K562 (cell line): ENCODE measurements at regions not wholly inside any gene's neighbourhood (a gene's known extent, or its start where the extent isn't known, plus 50 kb on each side); places are given as distances from the start of the nearest gene placed in this dataset.

Experiments
- ATAC-seq: fragments of 200-7000 bp; cut with Tn5 transposase; 3 replicates; pipeline ENCODE4 v1.9.1; 2020; ENCODE audit warnings: moderate library complexity
- BruUV-seq: library from RNA; stranded (reverse); fragments of 400-500 nt; replicated peaks from 2 replicates; lab custom pipeline; 2021; lab: Mats Ljungman, UMichigan
- CTCF ChIA-PET: fragments of 300-600 bp; formaldehyde crosslinking; extraction: SDS; loops from one replicate; lab custom pipeline; 2021; ENCODE audit warnings: low intra/inter-chr PET ratio; lab: Yijun Ruan, JAX
- POLR2A ChIA-PET: fragments of 300-600, 350-650 bp; sonication (Branson Sonifier 250); formaldehyde crosslinking; extraction: SDS; loops from one replicate; lab custom pipeline; 2021; ENCODE audit warnings: antibody characterized with exemption, inconsistent platforms; lab: Yijun Ruan, JAX
- DNase-seq, 4 experiments: peaks; one replicate each; pipeline versions ENCODE4 v3.0.0 to v3.0.0-alpha.2; 2011 to 2018; ENCODE audit warnings: low spot score in 3 of 4, mixed read lengths in 3 of 4; ENCODE audit errors: extremely low read depth in 1 of 4
- FAIRE-seq: peaks from 2 replicates; lab custom pipeline; 2011; peaks lifted over from hg19 to GRCh38; lab: Jason Lieb, UNC
- H2AFZ ChIP-seq: 2 replicates; pipeline ENCODE4 v1.6.0; 2011; ENCODE audit warnings: low read depth, low read length, control low read depth, inconsistent platforms
- H3K27ac ChIP-seq: fragments of 200-600 bp; 3 replicates; pipeline ENCODE4 v1.8.0; 2011; ENCODE audit warnings: low read depth, mild to moderate bottlenecking, control low read depth, inconsistent platforms, low read length, moderate library complexity, mixed read lengths; ENCODE audit errors: extremely low read depth
- H3K27me3 ChIP-seq, 2 experiments: fragments of 300-600 bp in 1 of 2; 2 replicates in 1 of 2; 3 replicates in 1 of 2; pipeline versions ENCODE4 v1.6.0 to v1.8.0; 2011; ENCODE audit warnings: inconsistent platforms in 2 of 2, low read length in 2 of 2, mild to moderate bottlenecking in 1 of 2, mixed read lengths in 1 of 2, moderate library complexity in 1 of 2; ENCODE audit not compliant: control insufficient read depth in 2 of 2, insufficient read depth in 2 of 2
- H3K36me3 ChIP-seq: fragments of 300-600 bp; 3 replicates; pipeline ENCODE4 v1.8.0; 2011; ENCODE audit warnings: mild to moderate bottlenecking, low read length, inconsistent platforms; ENCODE audit not compliant: control insufficient read depth, insufficient read depth
- H3K4me1 ChIP-seq, 2 experiments: fragments of 200-600 bp in 1 of 2; replicated peaks in 1 of 2; 2 replicates in 1 of 2; 3 replicates in 1 of 2; pipeline versions ENCODE4 v1.5.1 to v1.8.0; 2011; ENCODE audit warnings: inconsistent platforms in 2 of 2, low read length in 2 of 2, mild to moderate bottlenecking in 1 of 2, mixed read lengths in 1 of 2, moderate library complexity in 1 of 2; ENCODE audit not compliant: control insufficient read depth in 2 of 2, insufficient read depth in 2 of 2
- H3K4me2 ChIP-seq: 2 replicates; pipeline ENCODE4 v1.6.1; 2011; ENCODE audit warnings: low read length, control low read depth, inconsistent platforms, mixed read lengths; ENCODE audit not compliant: insufficient read depth
- H3K4me3 ChIP-seq: fragments of 200-600 bp; sonication (generic), shearing (Covaris generic); 2 replicates; pipeline ENCODE4 v1.5.1; 2016; ENCODE audit warnings: control low read depth, inconsistent platforms
- H3K79me2 ChIP-seq: fragments of 200-600 bp; 3 replicates; pipeline ENCODE4 v1.8.0; 2011; ENCODE audit warnings: low read length, inconsistent platforms; ENCODE audit not compliant: control insufficient read depth, insufficient read depth
- H3K9ac ChIP-seq, 2 experiments: 2 replicates each; pipeline versions ENCODE4 v1.6.0 to v1.6.1; 2011; ENCODE audit warnings: low read depth in 2 of 2, low read length in 2 of 2, control low read depth in 1 of 2, inconsistent platforms in 1 of 2, mild to moderate bottlenecking in 1 of 2, mixed read lengths in 1 of 2; ENCODE audit not compliant: insufficient read depth in 1 of 2
- H3K9me1 ChIP-seq: one replicate; pipeline ENCODE4 v1.6.0; 2011; ENCODE audit warnings: inconsistent platforms, mild to moderate bottlenecking, low read length, moderate library complexity; ENCODE audit not compliant: control insufficient read depth, insufficient read depth
- H3K9me3 ChIP-seq: replicated peaks from 2 replicates; pipeline ENCODE4 v1.5.1; 2011; ENCODE audit warnings: low read depth, low read length, inconsistent platforms; ENCODE audit not compliant: control insufficient read depth, insufficient read depth
- H4K20me1 ChIP-seq: replicated peaks from 2 replicates; pipeline ENCODE4 v1.6.1; 2011; ENCODE audit warnings: low read length, inconsistent platforms, mixed read lengths; ENCODE audit not compliant: control insufficient read depth, insufficient read depth
- CHCHD3 ChIP-seq: fragments of 250-450 bp; sonication (Bioruptor Pico); IDR thresholded peaks from 2 replicates; pipeline ENCODE4 v2.1.2; 2022; ENCODE audit warnings: mild to moderate bottlenecking
- ETS1 ChIP-seq: conservative IDR thresholded peaks from 2 replicates; pipeline ENCODE4 v1.6.1; 2011; ENCODE audit warnings: low read depth, mild to moderate bottlenecking, low read length; ENCODE audit not compliant: control insufficient read depth
- HBP1 ChIP-seq: fragments of 450-650 bp; formaldehyde crosslinking; IDR thresholded peaks from 2 replicates; pipeline ENCODE4 v1.4.0; 2022; ENCODE audit warnings: missing genetic modification characterization
- HMG20A ChIP-seq: fragments of 450-650 bp; formaldehyde crosslinking; conservative IDR thresholded peaks from 2 replicates; pipeline ENCODE4 v1.4.0; 2020; ENCODE audit warnings: mild to moderate bottlenecking, mixed read lengths
- MCM5 ChIP-seq: fragments of 450-650 bp; IDR thresholded peaks from 2 replicates; pipeline ENCODE4 v1.6.1; 2016; ENCODE audit warnings: low read depth
- NFYB ChIP-seq: IDR thresholded peaks from 2 replicates; pipeline ENCODE4 v1.6.1; 2011; ENCODE audit warnings: mild to moderate bottlenecking, moderate library complexity; ENCODE audit not compliant: insufficient read length; ENCODE audit errors: extremely low read depth
- RB1 ChIP-seq: fragments of 450-650 bp; IDR thresholded peaks from 2 replicates; pipeline ENCODE4 v1.6.1; 2017; ENCODE audit warnings: low read depth, mild to moderate bottlenecking
- TCF15 ChIP-seq: fragments of 250-450 bp; sonication (Bioruptor Pico); IDR thresholded peaks from 2 replicates; pipeline ENCODE4 v1.8.0; 2022; ENCODE audit warnings: moderate library complexity, mild to moderate bottlenecking, inconsistent platforms
- ZBTB5 ChIP-seq: fragments of 450-650 bp; IDR thresholded peaks from 2 replicates; pipeline ENCODE4 v1.6.1; 2017; ENCODE audit warnings: antibody characterized with exemption
- ZNF347 ChIP-seq: fragments of 450-650 bp; formaldehyde crosslinking; IDR thresholded peaks from 2 replicates; pipeline ENCODE4 v1.4.0; 2020; ENCODE audit warnings: low read depth, mild to moderate bottlenecking, moderate library complexity
- WGBS: fragments of 100-300 bp; shearing (Covaris generic); methylation state at CpG from one replicate; pipeline ENCODE4 v1.1.6; 2016; ENCODE audit warnings: low coverage, mixed read lengths; ENCODE audit not compliant: insufficient coverage; ENCODE audit errors: missing lambda C conversion rate; 5-methylcytosine and 5-hydroxymethylcytosine counted together
- in situ Hi-C: fragments of 300-500 bp; cut with MboI; formaldehyde crosslinking; loops from 4 replicates; pipeline ENCODE4 v1.15.0; 2018; ENCODE audit warnings: inconsistent platforms, mixed read lengths
- intact Hi-C: fragments of 100-400 bp; cut with micrococcal nuclease; formaldehyde crosslinking; loops from 2 replicates; pipeline ENCODE4 v1.14.2; 2022

- POLR2A ChIA-PET, result no interaction called here
- no TSS peak for BruUV-seq
- ATAC-seq, result no peak
- in situ Hi-C loops, result no loop called here
- Histone ChIP-seq H3K9me3 (no peaks in the 10 kb centered on the region), H3K9me1 (no peaks in the 10 kb centered on the region), H2AFZ (no peak overlapping the region), H3K4me3 (no peak overlapping the region), H3K27me3 (no peaks in the 10 kb centered on the region), H3K79me2 (no peaks in the 10 kb centered on the region), H3K4me2 (no peak overlapping the region), H3K36me3 (no peaks in the 10 kb centered on the region), H3K4me1 (no peaks in the 10 kb centered on the region), H3K27ac (no peak overlapping the region), H4K20me1 (no peaks in the 10 kb centered on the region), H3K9ac (no peak overlapping the region)
- DNase-seq, result no peak
- WGBS, result 0% methylated on average over 6 of the region's 6 CpGs
- CTCF ChIA-PET, result no interaction called here
- intact Hi-C loops, result no loop called here
- FAIRE-seq, result no peak
- no peak for TF ChIP-seq ZBTB5
- no peak for TF ChIP-seq ETS1
- TF ChIP-seq, all 486 proteins: peak for 0
These were observed 134.1 kb upstream of the PLSCR5 start for GRCh38 chr3:146739203-146739671.

- H2AFZ ChIP-seq, result no peak overlapping the region
- WGBS, result 10% methylated on average over 6 of the region's 6 CpGs
- no peaks in the 10 kb centered on the region for H3K4me1 ChIP-seq
- ATAC-seq (no peak), FAIRE-seq (no peak), DNase-seq (no peak)
- H3K9me1 ChIP-seq, result no peaks in the 10 kb centered on the region
- intact Hi-C loops (no loop called here), in situ Hi-C loops (no loop called here)
- no peaks in the 10 kb centered on the region for H3K27me3 ChIP-seq
- H3K27ac ChIP-seq, result no peak overlapping the region
- no peak overlapping the region for H3K4me3 ChIP-seq
- ChIA-PET CTCF (no interaction called here), POLR2A (no interaction called here)
- H4K20me1 ChIP-seq, result no peaks in the 10 kb centered on the region
- no peaks in the 10 kb centered on the region for H3K36me3 ChIP-seq
- no peak overlapping the region for H3K9ac ChIP-seq
- H3K4me2 ChIP-seq, result no peak overlapping the region
- no peaks in the 10 kb centered on the region for H3K9me3 ChIP-seq
- H3K79me2 ChIP-seq, result no peaks in the 10 kb centered on the region
- no TSS peak for BruUV-seq
- TF ChIP-seq HBP1 (CRISPR knock-in tag) (no peak), TCF15 (CRISPR knock-in tag) (no peak), CHCHD3 (CRISPR knock-in tag) (no peak), MCM5 (no peak), ZNF347 (CRISPR knock-in tag) (no peak), RB1 (no peak), NFYB (no peak), HMG20A (CRISPR knock-in tag) (no peak)
These were observed 127.2 kb upstream of the PLSCR5 start for GRCh38 chr3:146732325-146732724.
